ENCODE measurements at regions not wholly inside any gene's neighbourhood (a gene's known extent, or its start where the extent isn't known, plus 50 kb on each side); places are given as distances from the start of the nearest gene placed in this dataset.

GRCh38 chr1:10873189-10873588 lies 76.7 kb upstream of the CASZ1 start:
- H3K56ac ChIP-seq (replicated peaks; ENCODE audit: insufficient read length, low read depth, low read length): no peak overlapping the region
- H4K20me1 ChIP-seq (replicated peaks in 1 of 2; ENCODE audit: control insufficient read depth in 1 of 2, insufficient read depth in 2 of 2, low read length in 2 of 2): no peaks in the 10 kb centered on the region
- no peaks in the 10 kb centered on the region for H3K4me1 ChIP-seq (replicated peaks in 1 of 4; ENCODE audit: control insufficient read depth in 3 of 4, insufficient read depth in 4 of 4, low read length in 3 of 4)
- no peak overlapping the region for H2BK120ac ChIP-seq (replicated peaks; ENCODE audit: low read depth, low read length)
- no peak overlapping the region for H2BK12ac ChIP-seq (ENCODE audit: low read depth, low read length)
- no peak overlapping the region for H3K4me2 ChIP-seq (ENCODE audit: insufficient read depth in 1 of 2, low read depth in 2 of 2, low read length in 2 of 2)
- H3K18ac ChIP-seq (ENCODE audit: extremely low read depth, low read length): no peak overlapping the region
- no peak overlapping the region for H3K23ac ChIP-seq (ENCODE audit: insufficient read length)
- no peaks in the 10 kb centered on the region for H3K79me2 ChIP-seq (ENCODE audit: control insufficient read depth in 1 of 2, insufficient read depth in 2 of 2, low read length in 2 of 2)
- H3K23me2 ChIP-seq (ENCODE audit: low read depth, low read length): no peaks in the 10 kb centered on the region
- H3K4ac ChIP-seq (replicated peaks; ENCODE audit: insufficient read length, low read depth, low read length): no peak overlapping the region
- WGBS, 2 experiments (ENCODE audit: extremely low coverage in 1 of 2, insufficient coverage in 1 of 2, insufficient read length in 1 of 2, insufficient replicate concordance in 2 of 2, low coverage in 1 of 2, low lambda C conversion rate in 2 of 2, missing lambda C conversion rate in 1 of 2): 70% methylated on average over 6 of the region's 6 CpGs; no CpG with 5 or more reads in 1 of the 2 experiments
- ChIA-PET POLR2A (ENCODE audit: partially characterized antibody) (interaction anchor here (0.6 to 1.0 kb wide), 3 partner anchors 58 to 414 kb away, joined by 3 to 4 read pairs (median 3); no protein-coding TSS in a partner anchor), CTCF (ENCODE audit: partially characterized antibody) (interaction anchor here (1.1 to 1.5 kb wide), 2 partner anchors 27 to 37 kb away, joined by 3 to 6 read pairs; no protein-coding TSS in a partner anchor)
- H2AK5ac ChIP-seq (ENCODE audit: low read depth, low read length): no peak overlapping the region
- no peaks in the 10 kb centered on the region for H3K79me1 ChIP-seq (ENCODE audit: low read depth, low read length)
- no peak overlapping the region for H3K14ac ChIP-seq (ENCODE audit: insufficient read length)
- FAIRE-seq (no peak), DNase-seq (ENCODE audit: low read depth in 1 of 2, low spot score in 2 of 2) (no peak)
- H3K27me3 ChIP-seq (replicated peaks in 1 of 4; ENCODE audit: control insufficient read depth in 3 of 4, extremely low read depth in 1 of 4, insufficient read depth in 3 of 4, low read length in 3 of 4): peaks cover 0 to 2% (median 0%) of the 10 kb centered on the region in 4 experiments; a peak in 2 of 7 replicates
- H4K5ac ChIP-seq (ENCODE audit: insufficient read length, low read depth, low read length): no peak overlapping the region
- no peak overlapping the region for H4K8ac ChIP-seq (ENCODE audit: extremely low read depth, insufficient read depth, low read length)
- no peak overlapping the region for H2BK5ac ChIP-seq (ENCODE audit: low read depth, low read length)
- H2BK20ac ChIP-seq (ENCODE audit: low read length): no peak overlapping the region
- no peak overlapping the region for H3K4me3 ChIP-seq (ENCODE audit: extremely low read depth in 1 of 4, insufficient read depth in 2 of 4, low read depth in 3 of 4, low read length in 4 of 4)
- no peaks in the 10 kb centered on the region for H3K9me3 ChIP-seq (ENCODE audit: insufficient read depth in 2 of 2, low read depth in 1 of 2, low read length in 1 of 2)
- no peak overlapping the region for H4K91ac ChIP-seq (replicated peaks; ENCODE audit: insufficient read length, low read length)
- no peak overlapping the region for H3K9ac ChIP-seq (replicated peaks in 1 of 4; ENCODE audit: extremely low read depth in 1 of 4, low read depth in 3 of 4, low read length in 3 of 4)
- H2AFZ ChIP-seq (ENCODE audit: low read length): no peak overlapping the region
- TF ChIP-seq SIN3A (conservative IDR thresholded peaks at IDR 0.05 in 1 of 2, IDR thresholded peaks at IDR 0.05 in 1 of 2; ENCODE audit: low read depth in 1 of 2, low read length in 2 of 2) (no peak), SP1 (IDR thresholded peaks at IDR 0.05; ENCODE audit: low read depth, low read length) (0 out of 2 replicates have a peak, but pooled peaks have one; percentile 50), CHD1 (IDR thresholded peaks at IDR 0.05; ENCODE audit: low read depth, low read length) (no peak)
- H3K36me3 ChIP-seq (ENCODE audit: control insufficient read depth in 2 of 4, insufficient read depth in 4 of 4, low read length in 3 of 4): no peaks in the 10 kb centered on the region
- H3K27ac ChIP-seq (ENCODE audit: low read depth, low read length): no peak overlapping the region
- no peak overlapping the region for H2BK15ac ChIP-seq (ENCODE audit: low read length)

Measured in H1 (cell line).